Parathyroid adenoma (tissue), 2 donors: ENCODE measurements at regions not wholly inside any gene's neighbourhood (a gene's known extent, or its start where the extent isn't known, plus 50 kb on each side); places are given as distances from the start of the nearest gene placed in this dataset.

Source experiments
- H2AFZ ChIP-seq: fragments of 300-600 bp; sonication (generic); one replicate; pipeline ENCODE4 v1.7.0; 2017; ENCODE audit warnings: antibody characterized with exemption, mild to moderate bottlenecking
- H3K27ac ChIP-seq: fragments of 300-600 bp; sonication (generic); one replicate; pipeline ENCODE4 v1.7.0; 2017
- H3K27me3 ChIP-seq: fragments of 300-600 bp; sonication (generic); one replicate; pipeline ENCODE4 v1.7.0; 2017; ENCODE audit warnings: low read length; ENCODE audit not compliant: control insufficient read depth, insufficient read depth
- H3K36me3 ChIP-seq: fragments of 300-600 bp; sonication (generic); one replicate; pipeline ENCODE4 v1.7.0; 2017; ENCODE audit warnings: low read length; ENCODE audit not compliant: control insufficient read depth, insufficient read depth
- H3K4me1 ChIP-seq: fragments of 300-600 bp; sonication (generic); one replicate; pipeline ENCODE4 v1.7.0; 2017; ENCODE audit warnings: control low read depth
- H3K4me2 ChIP-seq: fragments of 300-600 bp; sonication (generic); one replicate; pipeline ENCODE4 v1.7.0; 2017; ENCODE audit warnings: low read length
- H3K4me3 ChIP-seq: fragments of 300-600 bp; sonication (generic); one replicate; pipeline ENCODE4 v1.7.0; 2017; ENCODE audit warnings: low read depth, low read length
- H3K79me2 ChIP-seq: fragments of 300-600 bp; sonication (generic); one replicate; pipeline ENCODE4 v1.7.0; 2017; ENCODE audit warnings: control low read depth
- H3K9ac ChIP-seq: fragments of 300-600 bp; sonication (generic); one replicate; pipeline ENCODE4 v1.7.0; 2017; ENCODE audit warnings: mild to moderate bottlenecking
- H3K9me3 ChIP-seq: fragments of 300-600 bp; sonication (generic); one replicate; pipeline ENCODE4 v1.7.0; 2017; ENCODE audit warnings: low read length; ENCODE audit not compliant: control insufficient read depth
- TF ChIP-seq, protein P1 (sequence below): fragments of 300-600 bp; sonication (generic); IDR thresholded peaks from one replicate; pipeline ENCODE4 v1.7.0; 2017; ENCODE audit warnings: antibody characterized with exemption, mild to moderate bottlenecking
- donor health status: primary hyperparathyroidism.

GRCh38 chr3:107431246-107432012 is 54.2 kb downstream of the CCDC54 start:
- TF ChIP-seq, protein P1, sequence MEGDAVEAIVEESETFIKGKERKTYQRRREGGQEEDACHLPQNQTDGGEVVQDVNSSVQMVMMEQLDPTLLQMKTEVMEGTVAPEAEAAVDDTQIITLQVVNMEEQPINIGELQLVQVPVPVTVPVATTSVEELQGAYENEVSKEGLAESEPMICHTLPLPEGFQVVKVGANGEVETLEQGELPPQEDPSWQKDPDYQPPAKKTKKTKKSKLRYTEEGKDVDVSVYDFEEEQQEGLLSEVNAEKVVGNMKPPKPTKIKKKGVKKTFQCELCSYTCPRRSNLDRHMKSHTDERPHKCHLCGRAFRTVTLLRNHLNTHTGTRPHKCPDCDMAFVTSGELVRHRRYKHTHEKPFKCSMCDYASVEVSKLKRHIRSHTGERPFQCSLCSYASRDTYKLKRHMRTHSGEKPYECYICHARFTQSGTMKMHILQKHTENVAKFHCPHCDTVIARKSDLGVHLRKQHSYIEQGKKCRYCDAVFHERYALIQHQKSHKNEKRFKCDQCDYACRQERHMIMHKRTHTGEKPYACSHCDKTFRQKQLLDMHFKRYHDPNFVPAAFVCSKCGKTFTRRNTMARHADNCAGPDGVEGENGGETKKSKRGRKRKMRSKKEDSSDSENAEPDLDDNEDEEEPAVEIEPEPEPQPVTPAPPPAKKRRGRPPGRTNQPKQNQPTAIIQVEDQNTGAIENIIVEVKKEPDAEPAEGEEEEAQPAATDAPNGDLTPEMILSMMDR: no peak
- Histone ChIP-seq H3K27ac (peak overlapping the region; percentile 99), H3K79me2 (peaks cover 14% of the 10 kb centered on the region), H3K9me3 (no peaks in the 10 kb centered on the region), H3K4me3 (peak overlapping the region; percentile 82), H3K36me3 (no peaks in the 10 kb centered on the region), H3K4me1 (peaks cover 28% of the 10 kb centered on the region), H2AFZ (peak overlapping the region; percentile 92), H3K4me2 (peak overlapping the region; percentile 75), H3K27me3 (no peaks in the 10 kb centered on the region), H3K9ac (peak overlapping the region; percentile 92)

GRCh38 chr3:107432013-107432515 is 54.8 kb downstream of the CCDC54 start:
- TF ChIP-seq, protein P1: no peak
- peak overlapping the region; percentile 92 for H3K9ac ChIP-seq

GRCh38 chr3:107432646-107433045 is 55.4 kb downstream of the CCDC54 start:
- Histone ChIP-seq H3K79me2 (peaks cover 14% of the 10 kb centered on the region), H3K4me1 (peaks cover 29% of the 10 kb centered on the region), H3K27me3 (no peaks in the 10 kb centered on the region), H3K9ac (no peak overlapping the region), H3K9me3 (no peaks in the 10 kb centered on the region), H3K4me2 (no peak overlapping the region), H3K27ac (peak overlapping the region; percentile 99), H3K4me3 (no peak overlapping the region), H2AFZ (peak overlapping the region; percentile 92), H3K36me3 (no peaks in the 10 kb centered on the region)
- TF ChIP-seq, protein P1: no peak

More at GRCh38 chr3:107432013-107432515, 54.8 kb downstream of the CCDC54 start:
- peaks cover 28% of the 10 kb centered on the region for H3K4me1 ChIP-seq
- H3K4me3 ChIP-seq: peak overlapping the region; percentile 82
- H3K27ac ChIP-seq: peak overlapping the region; percentile 99
- H3K79me2 ChIP-seq: peaks cover 14% of the 10 kb centered on the region
- H3K36me3 ChIP-seq: no peaks in the 10 kb centered on the region
- H3K9me3 ChIP-seq: no peaks in the 10 kb centered on the region
- H3K27me3 ChIP-seq: no peaks in the 10 kb centered on the region
- H2AFZ ChIP-seq: peak overlapping the region; percentile 92
- H3K4me2 ChIP-seq: peak overlapping the region; percentile 75

- no peak overlapping the region for H3K4me3 ChIP-seq
- TF ChIP-seq, protein P1: no peak
- H3K27me3 ChIP-seq: no peaks in the 10 kb centered on the region
- no peak overlapping the region for H3K9ac ChIP-seq
- H2AFZ ChIP-seq: no peak overlapping the region
- H3K4me1 ChIP-seq: peaks cover 50% of the 10 kb centered on the region
- no peak overlapping the region for H3K27ac ChIP-seq
- no peak overlapping the region for H3K4me2 ChIP-seq
- peaks cover 14% of the 10 kb centered on the region for H3K79me2 ChIP-seq
- no peaks in the 10 kb centered on the region for H3K36me3 ChIP-seq
- H3K9me3 ChIP-seq: no peaks in the 10 kb centered on the region
These were observed 58.8 kb downstream of the CCDC54 start for GRCh38 chr3:107436029-107436428.
